HFF-Myc (cell line): ENCODE measurements at regions not wholly inside any gene's neighbourhood (a gene's known extent, or its start where the extent isn't known, plus 50 kb on each side); places are given as distances from the start of the nearest gene placed in this dataset.

Experiments
- DNase-seq: peaks from one replicate; pipeline ENCODE4 v3.0.0-alpha.2; 2011; ENCODE audit warnings: low read depth; ENCODE audit errors: extremely low read depth
- H3K4me3 ChIP-seq: replicated peaks from 2 replicates; pipeline ENCODE4 v1.5.1; 2011; ENCODE audit warnings: low read depth, mild to moderate bottlenecking, control low read depth, low read length
- CTCF ChIP-seq: IDR thresholded peaks from 2 replicates; pipeline ENCODE4 v1.5.1; 2012; ENCODE audit warnings: mild to moderate bottlenecking, low read depth, low read length, control low read depth; ENCODE audit errors: missing control alignments

DNA sequence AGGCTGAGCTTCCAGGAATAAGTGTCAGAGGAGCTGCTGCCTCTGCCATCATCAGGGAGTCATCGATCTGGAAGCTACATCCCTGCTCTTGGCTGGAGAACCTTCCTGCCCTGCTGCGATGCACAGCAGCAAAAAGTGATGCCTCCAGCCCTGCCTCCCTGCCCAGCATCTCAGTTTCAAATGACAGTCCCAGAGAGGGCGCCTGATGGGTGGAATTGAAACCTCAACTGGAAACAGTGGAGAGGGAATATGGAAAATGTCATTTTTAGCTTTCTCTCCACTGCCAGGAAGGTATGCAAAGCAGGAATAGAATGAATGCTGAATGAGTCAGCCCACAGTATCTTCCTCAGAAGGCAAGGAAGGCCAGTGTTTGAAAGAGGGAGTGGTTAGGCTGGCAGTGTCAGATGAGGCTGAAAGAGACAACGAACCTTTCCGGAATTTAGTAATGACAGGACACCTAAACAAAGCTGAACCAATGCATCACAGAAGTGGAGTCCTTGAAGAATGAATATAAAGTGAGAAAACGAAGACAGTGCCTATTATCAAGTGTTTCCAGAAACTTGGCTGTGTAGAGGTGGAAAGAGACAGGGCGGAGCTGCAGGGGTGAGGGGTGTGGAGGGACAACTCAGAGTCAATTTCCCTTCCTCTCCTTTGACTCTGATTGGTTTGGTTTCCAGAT, 153.9 kb upstream of the NDUFV2 start:
- DNase-seq = peak; percentile 86
- no peak for TF ChIP-seq CTCF
- peak overlapping the region; percentile 37 for H3K4me3 ChIP-seq

DNA sequence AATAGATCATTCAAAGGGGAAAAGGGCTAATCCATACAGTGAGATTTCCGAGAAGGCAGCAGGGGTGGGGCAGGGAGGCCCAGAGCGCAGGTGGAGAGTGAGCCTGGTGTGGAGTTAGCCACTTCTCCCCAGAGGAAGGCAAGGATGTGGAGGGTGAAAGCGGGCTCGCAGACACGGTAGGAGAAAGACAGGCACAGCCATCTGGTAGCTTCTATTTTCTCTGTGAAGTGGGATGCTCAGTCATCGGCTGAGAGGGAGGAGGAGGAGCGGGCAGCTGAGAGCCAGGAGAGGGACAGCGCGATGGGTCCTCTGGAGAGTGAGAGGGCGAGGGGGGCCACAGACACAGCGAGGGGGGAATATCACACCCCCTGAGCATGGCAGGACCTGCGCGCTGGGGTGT, 153.3 kb upstream of the NDUFV2 start:
- DNase-seq = no peak
- no peak for TF ChIP-seq CTCF
- H3K4me3 ChIP-seq = peak overlapping the region; percentile 37

DNA sequence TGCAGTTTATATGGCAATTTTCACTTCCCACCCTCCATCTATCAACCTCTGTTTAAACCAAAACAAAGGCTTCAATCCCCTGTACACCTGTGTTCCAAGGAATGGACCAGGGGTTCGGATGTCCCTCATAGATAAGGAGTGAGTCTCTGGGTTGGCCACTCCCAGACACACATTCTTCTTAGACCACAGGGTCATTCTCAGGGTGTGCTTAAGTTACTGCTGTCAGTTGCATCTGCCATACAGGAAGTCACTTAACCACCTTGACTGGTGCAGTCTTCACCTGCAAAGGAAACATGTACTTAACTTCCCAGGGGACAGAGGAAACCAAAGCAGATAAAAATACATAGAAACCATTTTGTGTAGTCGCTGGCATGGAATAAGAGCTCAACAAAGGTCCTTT, 151.0 kb upstream of the NDUFV2 start:
- no peak for TF ChIP-seq CTCF
- DNase-seq = no peak
- no peak overlapping the region for H3K4me3 ChIP-seq

DNA sequence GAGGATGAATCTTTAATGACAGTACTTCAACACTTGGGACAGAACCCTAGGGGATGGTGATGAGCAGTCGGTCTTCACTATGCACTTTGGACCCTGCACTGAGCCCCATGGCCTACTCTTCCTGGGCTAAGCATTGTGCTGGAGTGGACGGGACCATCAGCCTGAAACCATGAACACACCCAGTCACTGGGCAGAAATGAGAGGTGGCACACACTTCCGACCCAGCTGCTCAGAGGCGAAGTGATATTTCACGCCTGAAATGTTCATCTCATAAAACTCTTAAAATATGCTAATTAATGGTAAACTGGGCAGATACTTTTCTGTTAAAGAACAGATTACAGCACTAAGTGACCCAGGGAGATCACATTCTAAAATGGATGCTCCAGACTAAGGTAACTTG, 150.3 kb upstream of the NDUFV2 start:
- TF ChIP-seq CTCF = no peak
- DNase-seq = no peak
- no peak overlapping the region for H3K4me3 ChIP-seq

DNA sequence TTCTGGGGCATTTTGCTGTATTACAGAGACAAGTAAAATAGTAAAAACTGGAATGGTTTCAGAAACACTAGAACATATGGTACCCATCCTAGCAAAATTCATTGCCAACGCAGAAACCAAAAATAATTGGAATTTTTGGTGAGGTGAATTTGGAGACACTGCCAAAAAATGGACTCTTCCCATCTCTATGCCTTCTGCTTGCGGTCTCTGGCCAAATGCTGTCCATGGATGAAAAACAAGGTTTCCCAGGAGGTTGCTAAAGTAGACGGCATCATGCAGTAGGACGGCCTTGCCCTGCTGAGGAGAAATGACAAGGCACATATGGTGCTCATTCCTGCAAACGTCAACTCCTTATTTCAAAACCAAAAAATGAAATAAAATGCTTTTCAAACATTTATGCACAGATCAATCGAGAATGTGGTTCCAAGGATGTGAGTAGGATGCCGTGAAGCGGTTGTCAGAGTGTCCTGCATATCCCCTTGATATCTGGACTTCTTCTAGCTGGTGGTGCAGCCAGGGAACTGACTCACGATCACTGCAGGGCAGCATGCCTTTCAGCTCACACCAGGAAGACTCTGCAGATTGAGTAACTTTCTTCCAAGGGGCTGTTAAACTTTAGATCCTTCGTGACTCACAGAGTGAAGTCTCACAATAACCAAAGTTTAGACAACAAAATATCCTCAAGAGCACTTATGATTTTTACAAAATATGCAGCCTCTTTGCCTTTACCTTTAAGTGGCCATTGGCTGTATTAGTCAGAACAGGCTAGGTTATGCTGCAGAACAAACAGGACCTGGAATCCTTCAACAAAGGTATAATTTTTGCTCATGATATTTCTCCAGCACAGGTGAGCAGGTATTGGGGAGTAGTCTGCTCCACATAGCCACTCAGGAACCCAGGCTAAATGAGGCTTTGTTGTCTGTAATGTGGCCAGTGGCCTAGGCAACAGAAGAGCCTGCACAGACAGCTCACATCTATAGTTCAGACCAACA, 149.4 kb upstream of the NDUFV2 start:
- no peak overlapping the region for H3K4me3 ChIP-seq
- no peak for TF ChIP-seq CTCF
- DNase-seq = peak; percentile 76

- no peak overlapping the region for H3K4me3 ChIP-seq
- DNase-seq = no peak
- TF ChIP-seq CTCF = no peak
These were observed 144.8 kb upstream of the NDUFV2 start for GRCh38 chr18:8957731-8958130.
